ENCODE measurements at regions not wholly inside any gene's neighbourhood (a gene's known extent, or its start where the extent isn't known, plus 50 kb on each side); places are given as distances from the start of the nearest gene placed in this dataset.

DNA sequence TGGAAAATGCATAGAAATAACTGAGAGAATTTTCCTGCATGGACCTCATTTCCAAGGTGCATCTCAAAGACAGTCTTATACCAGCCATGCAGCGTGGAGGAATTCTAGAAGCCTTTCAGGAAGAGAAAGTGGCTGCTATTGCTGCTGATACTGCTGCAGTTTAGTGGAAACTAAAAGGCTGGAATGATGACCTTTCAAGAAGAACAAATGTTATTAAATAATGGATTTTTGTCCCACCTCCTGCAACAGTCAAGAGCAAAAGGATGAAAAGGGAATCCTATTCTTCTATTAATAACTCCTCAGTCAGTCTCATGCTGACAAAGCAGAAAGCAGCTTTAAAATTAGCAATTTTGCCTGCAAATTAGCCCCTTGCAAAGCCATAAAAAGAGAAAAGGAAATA, 68.2 kb upstream of the C1orf87 start:
- DNase-seq = no peak

DNA sequence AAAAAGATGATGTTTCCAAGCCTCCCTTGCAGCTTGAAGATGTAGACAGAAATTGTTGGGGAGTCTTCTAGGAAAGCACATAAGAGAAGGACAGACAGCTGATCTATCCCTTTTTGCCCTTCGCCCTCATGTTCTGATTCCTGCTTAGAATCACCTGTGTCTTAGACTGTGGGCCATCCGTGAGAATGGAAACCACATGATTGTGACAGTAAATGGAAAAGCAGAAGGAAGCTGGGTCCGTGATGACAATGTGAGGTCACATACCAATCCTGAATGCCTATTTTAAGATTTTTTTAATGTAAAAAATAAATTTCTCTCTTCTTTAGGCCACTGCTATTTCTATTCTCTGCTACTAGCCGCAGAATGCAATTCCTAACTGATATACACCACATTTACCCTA, 67.7 kb upstream of the C1orf87 start:
- no peak for DNase-seq

DNA sequence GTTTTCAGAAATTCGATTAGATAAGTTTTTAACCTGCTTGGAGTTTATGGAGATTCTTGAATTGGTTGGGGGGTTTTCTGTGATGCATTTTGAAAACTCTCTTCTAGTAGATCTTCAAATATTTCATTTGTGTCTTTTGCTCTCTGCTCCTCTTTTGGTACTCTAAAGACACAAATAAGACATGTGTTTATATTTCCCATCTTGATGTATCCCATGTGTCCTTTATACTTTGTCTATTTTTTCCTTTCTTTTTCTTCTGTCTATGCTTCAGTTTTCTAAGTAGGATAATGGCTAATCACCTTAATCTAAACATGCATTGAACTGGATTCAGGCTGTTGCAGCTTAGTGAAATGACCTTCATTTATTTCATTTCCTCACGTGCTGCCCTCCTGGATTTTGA, 63.8 kb upstream of the C1orf87 start:
- DNase-seq = no peak

GRCh38 chr1:60136395-60136794, 62.8 kb upstream of the C1orf87 start:
- no peak for DNase-seq

GRCh38 chr1:60134716-60135115, 61.1 kb upstream of the C1orf87 start:
- no peak for DNase-seq

DNA sequence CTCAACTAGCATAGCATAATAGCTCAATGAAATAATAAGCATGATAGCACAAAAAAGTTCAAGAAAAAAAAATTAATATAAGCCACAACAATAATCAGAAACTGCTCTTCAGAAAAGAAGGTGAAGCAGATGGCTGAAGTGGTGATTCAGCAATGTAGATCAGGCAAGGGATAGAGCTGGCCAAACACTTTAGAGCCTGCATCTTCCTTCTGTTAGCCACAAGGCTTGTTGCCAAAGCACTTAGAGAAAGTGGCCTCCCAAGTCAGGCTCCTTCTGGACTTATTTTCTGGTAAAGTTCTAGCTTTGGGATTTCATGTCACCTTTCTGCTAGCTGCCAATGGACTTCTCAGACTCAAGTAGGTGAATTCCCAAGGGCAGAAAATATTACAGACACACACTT, 60.3 kb upstream of the C1orf87 start:
- DNase-seq = no peak

DNA sequence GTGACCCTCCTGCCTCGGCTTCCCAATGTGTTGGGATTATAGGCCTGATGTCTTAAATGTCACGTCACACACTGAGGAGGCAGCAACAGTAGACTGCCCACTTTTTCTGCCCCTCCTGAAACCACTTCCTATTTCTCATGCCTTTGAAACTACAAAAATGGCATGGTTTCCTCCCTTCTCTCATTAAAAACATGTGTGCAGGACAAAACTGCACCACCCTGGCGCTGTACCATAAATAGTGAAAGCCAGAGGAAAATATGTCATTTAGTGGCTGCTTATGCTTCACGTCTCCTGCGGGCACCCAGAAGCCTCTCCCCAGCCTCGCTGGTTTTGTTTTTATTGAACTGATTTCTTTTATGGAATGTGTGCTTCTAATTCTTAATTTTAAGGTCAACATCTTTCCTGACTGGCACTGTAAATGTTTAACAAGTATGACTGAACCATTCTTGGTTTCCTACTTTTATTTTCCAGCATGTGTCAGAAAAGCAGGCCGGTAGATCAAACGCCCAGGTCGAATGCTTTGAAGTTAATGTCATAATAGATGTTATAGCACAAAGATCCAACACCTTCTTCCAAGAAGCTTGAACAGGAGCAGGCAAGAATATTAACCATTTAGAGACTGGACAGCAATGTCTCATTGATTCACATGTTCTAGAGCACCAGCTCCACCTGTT, 59.6 kb upstream of the C1orf87 start:
- DNase-seq = no peak

- no peak for DNase-seq
Measured at GRCh38 chr1:60132108-60132507, 58.5 kb upstream of the C1orf87 start.

GRCh38 chr1:60130703-60131102, 57.1 kb upstream of the C1orf87 start:
- DNase-seq = no peak

GRCh38 chr1:60129911-60130310, 56.3 kb upstream of the C1orf87 start:
- no peak for DNase-seq

DNA sequence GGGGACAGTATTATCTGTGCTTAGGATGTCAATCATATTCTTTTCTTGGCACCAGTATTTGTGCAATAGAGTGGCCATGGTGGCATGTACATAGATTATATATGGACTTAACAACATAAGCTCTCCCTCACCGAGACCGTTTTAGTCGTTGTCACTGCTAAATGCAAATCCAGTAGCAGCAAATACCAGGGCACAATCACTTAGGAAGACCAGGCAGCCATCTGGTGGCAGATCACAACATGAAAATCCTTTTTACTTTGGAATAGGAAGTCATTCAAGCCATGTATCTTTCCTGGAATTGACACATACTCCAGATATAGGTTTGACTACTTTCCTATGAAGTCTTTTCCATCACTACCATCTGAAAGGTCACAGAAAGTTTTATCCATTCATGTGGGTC, 53.2 kb upstream of the C1orf87 start:
- DNase-seq = no peak
